GM18867 (cell line): ENCODE measurements at regions not wholly inside any gene's neighbourhood (a gene's known extent, or its start where the extent isn't known, plus 50 kb on each side); places are given as distances from the start of the nearest gene placed in this dataset.
A peak's percentile ranks its signal among the peaks of the same experiment; 100 is the strongest.
"Not testable (repeated sequence)": the region's sequence is repeated elsewhere in the genome, so short reads cannot be mapped to it uniquely, and the experiment has no call there.

Experiments used
- ATAC-seq: cut with Tn5 transposase; IDR thresholded peaks from one replicate; pipeline ENCODE4 v1.9.1; 2021; ENCODE audit warnings: mild to moderate bottlenecking, moderate library complexity; ENCODE audit not compliant: unreplicated experiment

GRCh38 chr4:52370576-52370975 is 288.5 kb downstream of the USP46 start:
- ATAC-seq = no peak

DNA sequence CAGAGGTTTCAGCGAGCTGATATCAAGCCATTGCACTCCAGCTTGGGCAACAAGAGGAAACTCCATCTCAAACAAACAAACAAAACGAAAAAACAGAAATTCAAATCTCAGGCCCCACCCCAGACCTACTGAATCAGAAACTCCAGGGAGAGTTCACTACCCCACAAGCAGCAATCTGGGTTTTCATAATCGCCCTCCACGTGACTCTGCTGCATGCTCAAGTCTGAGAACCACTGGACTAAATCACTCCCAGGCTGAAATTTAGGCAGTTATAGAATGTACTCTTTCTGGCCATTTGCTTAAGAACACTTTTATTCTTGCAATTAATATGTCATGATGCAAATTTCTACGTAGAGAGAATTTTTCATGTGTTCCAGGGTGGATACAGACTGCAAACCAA is 287.3 kb downstream of the USP46 start:
- ATAC-seq = no peak

- no peak for ATAC-seq
Observed at GRCh38 chr4:52372269-52372668, 286.8 kb downstream of the USP46 start.

- ATAC-seq = no peak
Observed at GRCh38 chr4:52372747-52373146, 286.4 kb downstream of the USP46 start.

GRCh38 chr4:52373650-52374049 is 285.5 kb downstream of the USP46 start:
- no peak for ATAC-seq

DNA sequence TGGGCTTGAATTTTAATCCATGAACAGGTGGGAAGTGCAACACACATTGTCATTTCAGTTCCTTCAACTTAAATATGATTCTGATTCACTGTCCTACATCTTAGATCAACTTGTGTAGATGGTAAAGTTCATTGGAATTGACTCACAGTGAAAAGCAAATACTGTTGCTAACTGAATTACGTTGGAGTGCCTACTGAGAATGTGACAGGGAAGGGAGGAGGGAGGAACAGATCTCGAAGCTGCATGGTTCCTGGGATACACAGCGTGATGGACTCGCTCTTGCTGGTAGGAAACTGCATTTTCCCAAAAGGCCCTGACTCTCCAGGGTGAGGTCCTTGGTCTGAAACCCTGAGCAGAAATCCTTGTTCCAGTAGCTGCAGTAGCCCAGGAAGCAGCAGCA is 284.2 kb downstream of the USP46 start:
- no peak for ATAC-seq

DNA sequence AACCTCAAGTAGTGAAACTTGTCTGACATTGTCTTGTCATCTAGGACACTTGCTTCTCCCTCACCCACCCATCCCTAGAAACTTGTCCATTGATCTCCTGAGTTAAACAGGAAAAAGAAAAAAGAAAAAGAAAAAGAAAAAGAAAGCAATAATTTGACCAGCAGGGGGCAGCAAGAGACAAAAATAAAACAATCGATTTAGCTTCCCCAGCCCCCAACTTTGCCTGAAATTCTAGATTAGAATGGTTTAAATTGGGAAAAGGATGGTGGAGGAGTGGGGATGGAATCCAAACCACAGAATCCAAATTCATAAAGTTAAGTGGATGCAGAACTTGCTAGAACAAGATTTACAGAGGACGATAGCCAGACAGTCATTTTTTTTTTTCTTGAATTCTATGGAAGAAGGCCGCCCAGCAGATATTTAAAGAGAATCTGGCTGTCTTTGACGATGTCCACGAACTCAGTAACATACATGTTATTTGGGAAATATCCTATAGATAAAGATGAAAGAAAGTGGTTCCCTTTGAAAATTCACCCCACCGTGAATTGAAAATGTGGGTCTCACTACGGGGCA is 282.9 kb downstream of the USP46 start:
- no peak for ATAC-seq

GRCh38 chr4:52377563-52377962 is 281.5 kb downstream of the USP46 start:
- no peak for ATAC-seq

- ATAC-seq = no peak
Observed at GRCh38 chr4:52407545-52407944, 251.6 kb downstream of the USP46 start.

DNA sequence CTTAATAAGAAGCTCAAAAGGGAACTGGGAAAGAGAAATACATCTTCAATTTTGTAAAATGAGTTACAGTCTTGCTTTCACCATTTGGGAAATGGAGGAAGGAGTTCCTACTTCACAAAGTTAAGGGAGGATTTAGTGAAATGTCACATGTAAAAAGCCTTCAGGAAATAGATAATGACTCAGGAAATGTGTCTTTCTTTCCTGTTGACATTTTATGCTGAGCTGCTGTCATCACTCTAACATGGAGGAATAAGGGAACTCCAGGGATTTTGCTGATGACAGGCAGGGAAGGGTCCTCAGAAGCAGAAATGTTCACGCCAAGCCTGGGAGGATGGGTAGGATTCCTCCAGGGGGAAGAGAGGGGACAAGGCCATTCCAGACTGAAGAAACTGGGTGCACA is 251.1 kb downstream of the USP46 start:
- ATAC-seq = no peak

DNA sequence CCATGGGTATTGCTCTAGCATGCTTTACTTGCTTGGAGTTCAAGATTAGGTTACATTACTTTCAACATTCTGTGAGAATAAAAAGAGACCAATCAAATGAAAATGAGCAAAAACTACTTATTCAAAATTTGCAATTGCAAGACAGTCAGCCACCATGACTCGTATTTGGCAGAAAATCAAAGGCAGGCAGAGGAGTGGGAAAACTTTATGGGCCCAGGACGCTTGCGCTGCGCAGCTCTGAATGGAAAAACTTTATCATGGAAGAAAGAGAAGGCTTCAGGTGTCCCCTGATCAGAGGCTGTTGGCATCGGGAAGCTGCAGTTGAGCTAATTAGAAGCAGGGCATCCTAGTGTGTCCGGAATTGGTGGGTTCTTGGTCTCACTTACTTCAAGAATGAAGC is 250.6 kb downstream of the USP46 start:
- ATAC-seq = no peak

- ATAC-seq = not testable (repeated sequence)
Observed at GRCh38 chr4:52409766-52410165, 249.3 kb downstream of the USP46 start.

- no peak for ATAC-seq
Observed at GRCh38 chr4:52410971-52411370, 248.1 kb downstream of the USP46 start.

DNA sequence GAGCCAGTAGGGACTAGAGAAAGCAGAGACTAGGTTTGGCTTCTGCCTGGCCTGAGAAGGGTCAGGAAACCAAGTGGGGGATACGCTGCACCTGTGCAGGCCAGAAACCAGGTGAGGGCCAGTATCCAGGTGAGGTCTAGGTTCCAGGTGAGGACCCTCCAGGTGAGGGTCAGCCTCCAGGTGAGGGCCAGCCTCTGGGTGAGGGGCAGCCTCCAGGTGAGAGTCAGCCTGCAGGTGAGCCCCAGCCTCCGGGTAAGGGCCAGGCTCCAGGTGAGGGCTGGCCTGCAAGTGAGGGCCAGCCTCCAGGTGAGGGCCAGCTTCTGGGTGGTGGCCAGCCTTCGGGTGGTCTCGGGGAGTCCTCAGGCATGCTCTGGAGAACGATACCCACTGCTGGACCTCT is 238.8 kb downstream of the USP46 start:
- ATAC-seq = no peak

DNA sequence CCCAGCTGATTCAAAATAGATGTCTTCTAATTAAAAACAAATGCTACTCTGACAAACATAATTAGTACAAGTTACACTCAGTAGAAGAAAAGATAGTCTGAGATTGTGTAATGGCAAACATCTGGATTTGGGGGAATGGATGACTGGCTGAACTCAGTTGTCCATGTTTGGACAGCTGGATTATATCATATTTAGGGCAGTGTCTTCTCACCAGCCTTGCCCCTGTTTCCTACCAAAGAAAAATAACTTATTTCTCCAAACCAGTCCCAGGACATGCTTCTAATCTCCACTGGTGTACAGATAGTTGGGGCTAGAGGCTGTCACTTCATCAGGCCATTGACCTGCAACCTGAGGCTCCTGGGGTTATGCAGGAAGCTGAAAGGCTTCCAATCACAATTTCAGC is 237.3 kb downstream of the USP46 start:
- no peak for ATAC-seq

DNA sequence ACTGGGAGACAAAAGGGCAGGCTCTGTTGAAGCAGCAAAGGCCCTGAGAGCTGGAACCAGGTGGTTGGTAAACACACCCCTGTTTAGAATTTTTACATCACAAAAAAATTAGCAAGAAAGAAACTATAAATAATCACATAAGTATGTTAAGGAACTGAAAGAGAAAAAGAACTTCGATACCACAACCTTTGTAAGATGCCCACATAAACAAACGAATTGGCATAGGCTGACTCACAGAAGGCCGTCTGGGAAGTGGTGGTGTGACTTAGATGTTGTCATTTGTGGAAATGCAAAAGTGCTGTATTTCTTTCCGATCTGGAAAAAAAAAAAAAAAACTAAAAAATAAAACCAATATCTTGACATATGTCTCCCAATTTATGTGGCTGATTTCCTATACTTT is 235.1 kb downstream of the USP46 start:
- ATAC-seq = peak; percentile 97

- ATAC-seq = no peak
Observed at GRCh38 chr4:52425751-52426326, 233.3 kb downstream of the USP46 start.

DNA sequence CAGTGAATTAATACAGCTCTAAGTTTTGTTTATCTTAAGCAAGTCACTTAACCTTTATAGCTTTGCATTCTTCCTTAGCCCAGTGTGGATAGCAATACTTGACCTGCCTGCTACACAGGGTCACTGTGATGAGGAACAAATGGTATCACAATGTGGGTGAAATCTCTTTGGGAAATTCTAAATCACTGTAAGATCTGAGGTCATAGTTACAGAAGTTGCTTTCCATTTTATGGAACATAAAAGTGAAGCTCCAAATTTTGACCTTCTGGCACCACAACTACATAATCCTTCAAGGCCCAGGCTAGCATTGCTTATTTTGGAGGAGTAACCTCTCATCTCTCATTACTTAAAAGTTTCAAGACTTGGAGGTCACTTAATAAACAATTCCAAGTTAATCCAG is 227.7 kb downstream of the USP46 start:
- no peak for ATAC-seq

DNA sequence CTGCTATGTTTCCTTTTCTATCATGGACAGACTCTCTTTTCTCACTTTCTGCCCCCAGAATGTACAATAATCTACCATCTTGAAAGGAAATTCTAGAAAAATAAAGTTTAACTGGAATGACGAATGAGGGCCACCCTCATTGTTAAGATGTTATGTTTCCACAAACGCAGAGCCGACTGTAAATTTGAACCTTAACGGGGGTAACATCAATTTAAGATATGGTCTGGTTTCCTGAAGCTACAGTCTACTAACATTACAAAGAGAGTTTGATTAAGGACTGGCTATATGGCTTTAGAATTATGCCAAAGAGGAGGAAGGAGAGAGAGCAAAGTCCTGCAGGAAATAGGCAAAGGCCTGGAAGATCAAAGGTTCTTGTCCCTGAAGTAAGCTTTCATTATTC is 227.2 kb downstream of the USP46 start:
- ATAC-seq = no peak

DNA sequence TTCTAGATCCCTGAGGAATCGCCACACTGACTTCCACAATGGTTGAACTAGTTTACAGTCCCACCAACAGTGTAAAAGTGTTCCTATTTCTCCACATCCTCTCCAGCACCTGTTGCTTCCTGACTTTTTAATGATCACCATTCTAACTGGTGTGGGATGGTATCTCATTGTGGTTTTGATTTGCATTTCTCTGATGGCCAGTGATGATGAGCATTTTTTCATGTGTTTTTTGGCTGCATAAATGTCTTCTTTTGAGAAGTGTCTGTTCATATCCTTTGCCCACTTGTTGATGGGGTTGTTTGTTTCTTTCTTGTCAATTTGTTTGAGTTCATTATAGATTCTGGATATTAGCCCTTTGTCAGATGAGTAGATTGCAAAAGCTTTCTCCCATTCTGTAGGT is 216.6 kb downstream of the USP46 start:
- not testable (repeated sequence) for ATAC-seq

DNA sequence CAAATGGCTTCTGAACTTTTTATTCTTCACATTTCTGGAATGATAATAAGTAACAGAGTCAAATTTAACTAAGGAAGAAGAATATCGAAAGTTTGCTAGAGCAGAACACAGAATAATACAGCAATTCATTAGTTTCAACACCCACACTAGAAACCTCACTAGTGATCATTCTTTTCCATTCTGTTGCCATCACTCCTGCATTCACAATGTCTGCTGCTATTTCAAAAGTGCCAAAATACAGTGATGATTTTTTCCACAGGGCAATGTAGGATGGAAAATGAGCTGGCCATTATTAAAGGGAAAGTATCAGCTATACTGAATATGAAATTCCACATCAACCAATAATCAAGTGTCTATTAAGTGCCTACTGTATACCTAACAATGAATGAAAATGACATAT is 186.7 kb downstream of the USP46 start:
- no peak for ATAC-seq

- ATAC-seq = no peak
Observed at GRCh38 chr4:52477191-52477780, 181.8 kb downstream of the USP46 start.
